ENCODE measurements at regions not wholly inside any gene's neighbourhood (a gene's known extent, or its start where the extent isn't known, plus 50 kb on each side); places are given as distances from the start of the nearest gene placed in this dataset.
"Not testable (repeated sequence)": the region's sequence is repeated elsewhere in the genome, so short reads cannot be mapped to it uniquely, and the experiment has no call there.

- intact Hi-C loops (cut with micrococcal nuclease) = no loop called here
- H3K4me1 ChIP-seq = no peaks in the 10 kb centered on the region
- H3K4me3 ChIP-seq = no peak overlapping the region
- H3K27me3 ChIP-seq (ENCODE audit: low read depth) = no peaks in the 10 kb centered on the region
- no peak for TF ChIP-seq CTCF (IDR thresholded peaks at IDR 0.05; ENCODE audit: borderline replicate concordance)
- no peaks in the 10 kb centered on the region for H3K36me3 ChIP-seq
- H3K9me3 ChIP-seq (replicated peaks) = peaks cover 3% of the 10 kb centered on the region
- H3K27ac ChIP-seq (replicated peaks) = no peak overlapping the region
- no peak for DNase-seq
These were observed 112.3 kb upstream of the TSPAN8 start for GRCh38 chr12:71270057-71270456.

GRCh38 chr12:71269281-71269598, 111.4 kb upstream of the TSPAN8 start:
- Histone ChIP-seq H3K27ac (replicated peaks) (no peak overlapping the region), H3K36me3 (no peaks in the 10 kb centered on the region), H3K4me3 (no peak overlapping the region), H3K27me3 (ENCODE audit: low read depth) (no peaks in the 10 kb centered on the region), H3K4me1 (no peaks in the 10 kb centered on the region), H3K9me3 (replicated peaks) (peaks cover 3% of the 10 kb centered on the region)
- intact Hi-C loops (cut with micrococcal nuclease) = no loop called here
- no peak for DNase-seq
- no peak for TF ChIP-seq CTCF (IDR thresholded peaks at IDR 0.05; ENCODE audit: borderline replicate concordance)

- Histone ChIP-seq H3K4me3 (no peak overlapping the region), H3K4me1 (no peaks in the 10 kb centered on the region), H3K27me3 (ENCODE audit: low read depth) (no peaks in the 10 kb centered on the region), H3K27ac (replicated peaks) (no peak overlapping the region), H3K9me3 (replicated peaks) (peaks cover 3% of the 10 kb centered on the region), H3K36me3 (no peaks in the 10 kb centered on the region)
- TF ChIP-seq CTCF (IDR thresholded peaks at IDR 0.05; ENCODE audit: borderline replicate concordance) = no peak
- intact Hi-C loops (cut with micrococcal nuclease) = no loop called here
- no peak for DNase-seq
These were observed 110.9 kb upstream of the TSPAN8 start for GRCh38 chr12:71268598-71269280.

GRCh38 chr12:71266606-71267005, 108.8 kb upstream of the TSPAN8 start:
- no peak for TF ChIP-seq CTCF (IDR thresholded peaks at IDR 0.05; ENCODE audit: borderline replicate concordance)
- Histone ChIP-seq H3K27me3 (ENCODE audit: low read depth) (no peaks in the 10 kb centered on the region), H3K4me3 (no peak overlapping the region), H3K4me1 (no peaks in the 10 kb centered on the region), H3K27ac (replicated peaks) (no peak overlapping the region), H3K9me3 (replicated peaks) (peaks cover 12% of the 10 kb centered on the region), H3K36me3 (no peaks in the 10 kb centered on the region)
- DNase-seq = no peak
- intact Hi-C loops (cut with micrococcal nuclease) = no loop called here

- H3K4me1 ChIP-seq; DNase-seq; H3K27ac ChIP-seq (replicated peaks); H3K36me3 ChIP-seq; intact Hi-C loops (cut with micrococcal nuclease); H3K9me3 ChIP-seq (replicated peaks); H3K27me3 ChIP-seq (ENCODE audit: low read depth); H3K4me3 ChIP-seq: not testable (repeated sequence)
These were observed 107.9 kb upstream of the TSPAN8 start for GRCh38 chr12:71265731-71266130.

GRCh38 chr12:71262466-71262865, 104.7 kb upstream of the TSPAN8 start:
- Histone ChIP-seq H3K4me1 (no peaks in the 10 kb centered on the region), H3K27ac (replicated peaks) (no peak overlapping the region), H3K27me3 (ENCODE audit: low read depth) (no peaks in the 10 kb centered on the region), H3K4me3 (no peak overlapping the region), H3K36me3 (no peaks in the 10 kb centered on the region), H3K9me3 (replicated peaks) (peaks cover 9% of the 10 kb centered on the region)
- intact Hi-C loops (cut with micrococcal nuclease) = no loop called here
- no peak for DNase-seq
- no peak for TF ChIP-seq CTCF (IDR thresholded peaks at IDR 0.05; ENCODE audit: borderline replicate concordance)
